Type B pancreatic cell (in vitro differentiated cells): ENCODE measurements at regions not wholly inside any gene's neighbourhood (a gene's known extent, or its start where the extent isn't known, plus 50 kb on each side); places are given as distances from the start of the nearest gene placed in this dataset.

ENCODE experiments used
- DNase-seq: peaks from one replicate; pipeline ENCODE4 v3.0.0; 2021; ENCODE audit warnings: mixed read lengths; ENCODE audit not compliant: unreplicated experiment; ENCODE audit errors: extremely low spot score
- H3K27ac Mint-ChIP-seq: 2 replicates; pipeline ENCODE4 v1.8.0; 2021; ENCODE audit warnings: mild to moderate bottlenecking, mixed read lengths
- H3K27me3 Mint-ChIP-seq: 2 replicates; pipeline ENCODE4 v1.8.0; 2021; ENCODE audit warnings: mixed read lengths
- H3K36me3 Mint-ChIP-seq: 2 replicates; pipeline ENCODE4 v1.8.0; 2021; ENCODE audit warnings: mixed read lengths
- H3K4me1 Mint-ChIP-seq: one replicate; pipeline ENCODE4 v1.8.0; 2021; ENCODE audit warnings: mixed read lengths; ENCODE audit not compliant: unreplicated experiment
- H3K4me3 Mint-ChIP-seq: 2 replicates; pipeline ENCODE4 v1.8.0; 2021; ENCODE audit warnings: mild to moderate bottlenecking, mixed read lengths
- H3K9me3 Mint-ChIP-seq: 2 replicates; pipeline ENCODE4 v1.8.0; 2021; ENCODE audit warnings: mixed read lengths
- CTCF ChIP-seq: fragments of 200-600 bp; sonication (generic); conservative IDR thresholded peaks from 2 replicates; pipeline ENCODE4 v1.5.0; 2021; ENCODE audit warnings: antibody characterized with exemption, mild to moderate bottlenecking

- no peak overlapping the region for H3K4me3 Mint-ChIP-seq
- TF ChIP-seq CTCF = no peak
- DNase-seq = no peak
Measured at GRCh38 chr1:38527373-38527966, 332.1 kb downstream of the RRAGC start.

DNA sequence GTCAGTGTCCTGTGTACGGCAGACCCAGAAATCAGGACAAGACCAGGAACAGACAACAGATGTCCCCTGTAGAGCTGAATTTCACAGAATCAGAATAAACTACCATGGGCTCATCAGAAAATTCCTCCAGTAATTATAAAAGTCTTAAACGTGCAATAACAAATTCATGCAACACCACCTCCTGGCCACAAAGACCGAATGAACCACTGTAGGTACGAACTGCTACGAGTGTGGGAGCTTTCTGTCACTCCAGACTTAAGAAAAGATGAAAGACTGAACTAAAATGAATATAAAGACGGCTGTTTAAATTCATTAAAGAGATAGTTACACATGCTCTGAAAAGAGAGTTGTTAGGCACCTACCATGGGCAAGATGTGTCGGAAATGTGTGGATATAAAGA, 333.5 kb downstream of the RRAGC start:
- Mint-ChIP-seq H3K9me3 (no peaks in the 10 kb centered on the region), H3K36me3 (no peaks in the 10 kb centered on the region), H3K4me3 (no peak overlapping the region), H3K27me3 (peaks cover 36% of the 10 kb centered on the region), H3K27ac (no peak overlapping the region), H3K4me1 (no peaks in the 10 kb centered on the region)
- TF ChIP-seq CTCF = no peak
- DNase-seq = no peak

More at GRCh38 chr1:38527373-38527966, 332.1 kb downstream of the RRAGC start:
- no peaks in the 10 kb centered on the region for H3K9me3 Mint-ChIP-seq
- no peaks in the 10 kb centered on the region for H3K36me3 Mint-ChIP-seq
- peak overlapping the region; percentile 68 for H3K27ac Mint-ChIP-seq
- peaks cover 29% of the 10 kb centered on the region for H3K27me3 Mint-ChIP-seq
- H3K4me1 Mint-ChIP-seq = no peaks in the 10 kb centered on the region

GRCh38 chr1:38525343-38526043, 334.1 kb downstream of the RRAGC start:
- Mint-ChIP-seq H3K4me1 (no peaks in the 10 kb centered on the region), H3K36me3 (no peaks in the 10 kb centered on the region), H3K27me3 (peaks cover 38% of the 10 kb centered on the region), H3K9me3 (no peaks in the 10 kb centered on the region), H3K27ac (no peak overlapping the region), H3K4me3 (no peak overlapping the region)
- no peak for DNase-seq
- TF ChIP-seq CTCF = no peak

- H3K27me3 Mint-ChIP-seq = peaks cover 51% of the 10 kb centered on the region
- H3K4me1 Mint-ChIP-seq = no peaks in the 10 kb centered on the region
- TF ChIP-seq CTCF = no peak
- no peak overlapping the region for H3K4me3 Mint-ChIP-seq
- DNase-seq = no peak
- H3K36me3 Mint-ChIP-seq = no peaks in the 10 kb centered on the region
- H3K27ac Mint-ChIP-seq = no peak overlapping the region
- no peaks in the 10 kb centered on the region for H3K9me3 Mint-ChIP-seq
Measured at GRCh38 chr1:38524025-38524641, 335.4 kb downstream of the RRAGC start.

- Mint-ChIP-seq H3K4me3 (no peak overlapping the region), H3K4me1 (no peaks in the 10 kb centered on the region), H3K36me3 (no peaks in the 10 kb centered on the region), H3K27ac (no peak overlapping the region), H3K9me3 (no peaks in the 10 kb centered on the region), H3K27me3 (peaks cover 51% of the 10 kb centered on the region)
- no peak for TF ChIP-seq CTCF
- no peak for DNase-seq
Measured at GRCh38 chr1:38523568-38523939, 336.0 kb downstream of the RRAGC start.
